ENCODE measurements at regions not wholly inside any gene's neighbourhood (a gene's known extent, or its start where the extent isn't known, plus 50 kb on each side); places are given as distances from the start of the nearest gene placed in this dataset.

DNA sequence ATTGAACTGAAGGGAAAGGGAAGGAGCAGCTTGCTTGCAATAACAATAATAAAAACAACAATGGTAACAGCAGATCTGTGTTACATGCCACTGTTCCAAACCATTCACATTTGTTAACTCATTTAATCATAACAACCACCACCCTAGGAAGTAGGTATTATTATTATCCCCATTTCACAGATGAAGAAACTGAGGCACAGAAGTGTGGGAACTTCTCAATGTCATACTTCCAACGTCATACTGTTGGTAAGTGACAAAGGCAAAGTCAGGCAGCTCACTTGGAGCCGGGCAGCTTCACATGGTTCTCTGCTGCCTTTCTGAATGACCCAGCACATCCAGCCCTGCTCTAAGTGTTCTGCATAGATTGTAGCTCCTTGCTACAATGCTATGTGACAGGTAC lies 72.6 kb downstream of the FOXD1 start:
- H3K27me3 ChIP-seq (ENCODE audit: control insufficient read depth, insufficient read depth, low read length): no peaks in the 10 kb centered on the region

DNA sequence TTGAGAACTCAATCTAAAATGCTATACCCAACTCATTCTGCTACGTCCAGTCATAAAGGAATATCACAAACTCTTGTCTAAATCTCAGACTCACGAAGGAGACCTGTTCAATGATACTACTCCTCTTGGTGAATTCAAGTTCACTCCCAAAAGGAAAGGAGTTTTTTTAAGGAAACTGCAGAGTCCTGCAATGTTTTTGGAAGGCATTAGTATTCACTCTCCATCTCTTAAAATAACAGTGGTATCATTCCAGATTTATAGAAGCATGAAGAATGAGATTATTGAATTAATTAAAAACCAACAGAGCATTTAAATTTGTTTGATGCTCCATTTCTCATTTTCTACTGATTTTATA lies 73.4 kb downstream of the FOXD1 start:
- H3K27me3 ChIP-seq (ENCODE audit: control insufficient read depth, insufficient read depth, low read length): no peaks in the 10 kb centered on the region

More for the DNA sequence above, 72.6 kb downstream of the FOXD1 start:
- Histone ChIP-seq H3K4me1 (no peaks in the 10 kb centered on the region), H3K9ac (no peak overlapping the region), H3K4me3 (ENCODE audit: low read depth, low read length) (no peak overlapping the region), H2AFZ (no peak overlapping the region), H3K27ac (no peak overlapping the region), H3K79me2 (no peaks in the 10 kb centered on the region), H3K4me2 (ENCODE audit: low read length) (no peak overlapping the region), H3K36me3 (ENCODE audit: control insufficient read depth, insufficient read depth, low read length) (no peaks in the 10 kb centered on the region), H3K9me3 (ENCODE audit: control insufficient read depth, low read length) (no peaks in the 10 kb centered on the region)
- TF ChIP-seq, protein P1, sequence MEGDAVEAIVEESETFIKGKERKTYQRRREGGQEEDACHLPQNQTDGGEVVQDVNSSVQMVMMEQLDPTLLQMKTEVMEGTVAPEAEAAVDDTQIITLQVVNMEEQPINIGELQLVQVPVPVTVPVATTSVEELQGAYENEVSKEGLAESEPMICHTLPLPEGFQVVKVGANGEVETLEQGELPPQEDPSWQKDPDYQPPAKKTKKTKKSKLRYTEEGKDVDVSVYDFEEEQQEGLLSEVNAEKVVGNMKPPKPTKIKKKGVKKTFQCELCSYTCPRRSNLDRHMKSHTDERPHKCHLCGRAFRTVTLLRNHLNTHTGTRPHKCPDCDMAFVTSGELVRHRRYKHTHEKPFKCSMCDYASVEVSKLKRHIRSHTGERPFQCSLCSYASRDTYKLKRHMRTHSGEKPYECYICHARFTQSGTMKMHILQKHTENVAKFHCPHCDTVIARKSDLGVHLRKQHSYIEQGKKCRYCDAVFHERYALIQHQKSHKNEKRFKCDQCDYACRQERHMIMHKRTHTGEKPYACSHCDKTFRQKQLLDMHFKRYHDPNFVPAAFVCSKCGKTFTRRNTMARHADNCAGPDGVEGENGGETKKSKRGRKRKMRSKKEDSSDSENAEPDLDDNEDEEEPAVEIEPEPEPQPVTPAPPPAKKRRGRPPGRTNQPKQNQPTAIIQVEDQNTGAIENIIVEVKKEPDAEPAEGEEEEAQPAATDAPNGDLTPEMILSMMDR (IDR thresholded peaks at IDR 0.05): no peak

DNA sequence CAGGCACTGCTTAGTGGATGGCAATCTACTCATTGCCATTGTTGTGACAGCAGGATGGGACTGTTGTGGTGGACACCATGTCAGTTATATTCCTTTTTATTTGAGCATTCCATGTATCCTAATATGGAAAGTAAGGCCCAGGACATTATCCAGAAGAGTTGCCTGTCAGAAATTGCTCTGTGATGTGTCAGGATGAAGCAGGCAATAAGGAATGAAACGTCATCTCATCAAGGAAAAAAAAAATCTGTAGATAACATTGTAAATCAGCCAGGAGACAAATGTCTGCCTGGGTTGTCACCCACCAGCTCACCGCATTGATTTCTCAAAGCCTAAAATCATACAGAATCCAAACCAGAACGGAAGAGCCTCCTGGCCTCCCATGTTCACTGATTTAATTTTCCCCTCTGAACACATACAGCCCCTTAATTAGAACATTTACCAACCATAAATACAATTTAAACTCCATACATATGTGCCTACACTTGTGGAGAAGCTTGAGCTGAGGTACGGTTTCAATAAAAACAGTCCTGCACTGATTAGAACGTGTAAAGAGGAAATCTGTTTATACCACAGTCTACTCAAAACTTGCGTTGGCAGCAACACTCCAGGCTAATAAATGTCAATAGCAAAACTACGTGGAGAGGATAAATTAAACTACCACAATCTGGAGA lies 73.9 kb downstream of the FOXD1 start:
- H3K4me2 ChIP-seq (ENCODE audit: low read length): no peak overlapping the region
- no peak overlapping the region for H3K27ac ChIP-seq
- H3K9ac ChIP-seq: no peak overlapping the region
- no peak overlapping the region for H2AFZ ChIP-seq
- H3K27me3 ChIP-seq (ENCODE audit: control insufficient read depth, insufficient read depth, low read length): no peaks in the 10 kb centered on the region
- TF ChIP-seq, protein P1 (IDR thresholded peaks at IDR 0.05): no peak
- no peaks in the 10 kb centered on the region for H3K36me3 ChIP-seq (ENCODE audit: control insufficient read depth, insufficient read depth, low read length)
- H3K79me2 ChIP-seq: no peaks in the 10 kb centered on the region
- H3K4me3 ChIP-seq (ENCODE audit: low read depth, low read length): no peak overlapping the region
- no peaks in the 10 kb centered on the region for H3K4me1 ChIP-seq
- H3K9me3 ChIP-seq (ENCODE audit: control insufficient read depth, low read length): no peaks in the 10 kb centered on the region

More for the DNA sequence above, 73.4 kb downstream of the FOXD1 start:
- H3K4me2 ChIP-seq (ENCODE audit: low read length): no peak overlapping the region
- no peak overlapping the region for H3K9ac ChIP-seq
- TF ChIP-seq, protein P1 (IDR thresholded peaks at IDR 0.05): no peak
- H2AFZ ChIP-seq: no peak overlapping the region
- no peaks in the 10 kb centered on the region for H3K9me3 ChIP-seq (ENCODE audit: control insufficient read depth, low read length)
- no peaks in the 10 kb centered on the region for H3K4me1 ChIP-seq
- H3K36me3 ChIP-seq (ENCODE audit: control insufficient read depth, insufficient read depth, low read length): no peaks in the 10 kb centered on the region
- H3K79me2 ChIP-seq: no peaks in the 10 kb centered on the region
- H3K27ac ChIP-seq: no peak overlapping the region
- no peak overlapping the region for H3K4me3 ChIP-seq (ENCODE audit: low read depth, low read length)

DNA sequence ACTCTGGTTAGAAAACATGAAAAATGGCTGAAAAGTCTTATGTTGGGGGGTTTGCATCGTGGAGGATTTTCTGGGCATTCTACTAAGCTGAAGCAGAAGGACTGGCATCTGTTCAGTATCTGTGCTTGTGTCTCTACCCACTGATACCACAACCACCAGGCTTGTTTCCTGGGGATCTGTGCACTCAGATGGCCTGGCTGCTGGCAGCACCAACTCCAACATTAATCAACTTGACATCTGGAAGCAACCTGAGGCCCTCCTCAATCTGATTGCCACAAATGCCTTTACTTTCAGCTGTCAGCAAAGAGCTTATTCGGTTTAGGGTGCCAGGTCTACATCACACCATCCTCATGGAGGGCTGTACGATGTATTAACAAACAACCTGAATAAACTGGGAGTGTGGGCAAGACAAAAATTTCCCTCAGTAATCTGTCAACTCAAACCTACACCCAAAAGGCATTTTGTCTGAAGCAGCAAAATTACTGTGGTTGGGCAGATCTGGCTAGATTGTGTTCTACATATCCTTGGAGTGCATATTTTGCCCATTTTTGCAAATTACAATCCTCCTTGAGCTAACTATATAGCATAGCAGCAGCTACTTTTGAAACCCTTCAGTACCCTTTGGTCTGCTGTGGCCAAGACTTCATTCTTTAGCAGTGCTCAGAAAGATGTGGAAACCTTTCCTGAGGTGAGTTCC lies 74.6 kb downstream of the FOXD1 start:
- H3K36me3 ChIP-seq (ENCODE audit: control insufficient read depth, insufficient read depth, low read length): no peaks in the 10 kb centered on the region
- TF ChIP-seq, protein P1 (IDR thresholded peaks at IDR 0.05): no peak
- H2AFZ ChIP-seq: no peak overlapping the region
- H3K4me1 ChIP-seq: no peaks in the 10 kb centered on the region
- no peaks in the 10 kb centered on the region for H3K27me3 ChIP-seq (ENCODE audit: control insufficient read depth, insufficient read depth, low read length)
- no peak overlapping the region for H3K4me2 ChIP-seq (ENCODE audit: low read length)
- H3K4me3 ChIP-seq (ENCODE audit: low read depth, low read length): no peak overlapping the region
- no peak overlapping the region for H3K9ac ChIP-seq
- H3K79me2 ChIP-seq: no peaks in the 10 kb centered on the region
- H3K9me3 ChIP-seq (ENCODE audit: control insufficient read depth, low read length): no peaks in the 10 kb centered on the region
- H3K27ac ChIP-seq: no peak overlapping the region

Data from parathyroid adenoma (tissue), 2 donors.